ENCODE measurements at regions not wholly inside any gene's neighbourhood (a gene's known extent, or its start where the extent isn't known, plus 50 kb on each side); places are given as distances from the start of the nearest gene placed in this dataset.

- no peaks in the 10 kb centered on the region for H3K4me1 ChIP-seq (ENCODE audit: control insufficient read depth in 1 of 2, insufficient read depth in 2 of 2, low read length in 2 of 2)
- H3K9ac ChIP-seq (ENCODE audit: low read length): no peak overlapping the region
- no peak overlapping the region for H3K23ac ChIP-seq (ENCODE audit: low read length)
- no peaks in the 10 kb centered on the region for H3K79me1 ChIP-seq (ENCODE audit: low read length)
- no peak overlapping the region for H4K91ac ChIP-seq (ENCODE audit: low read depth, low read length)
- no CpG with 5 or more reads among the region's 1 CpG for WGBS (ENCODE audit: extremely low coverage, insufficient coverage, insufficient read length)
- no peak overlapping the region for H3K27ac ChIP-seq (ENCODE audit: low read depth, low read length)
- H2BK12ac ChIP-seq (ENCODE audit: low read length): no peak overlapping the region
- H3K14ac ChIP-seq (ENCODE audit: low read length): no peak overlapping the region
- H4K8ac ChIP-seq (ENCODE audit: low read depth, low read length): no peak overlapping the region
- H3K27me3 ChIP-seq (ENCODE audit: insufficient read depth, low read length): no peaks in the 10 kb centered on the region
- no peak overlapping the region for H3K4me3 ChIP-seq (ENCODE audit: low read depth, low read length)
- no peak for DNase-seq
- no peaks in the 10 kb centered on the region for H3K9me3 ChIP-seq (ENCODE audit: insufficient read depth, low read depth, low read length)
- no peak overlapping the region for H3K4ac ChIP-seq (ENCODE audit: low read depth, low read length)
- no peaks in the 10 kb centered on the region for H3K79me2 ChIP-seq (ENCODE audit: control insufficient read depth, insufficient read depth, low read length, poor library complexity)
- no peak overlapping the region for H2AFZ ChIP-seq (ENCODE audit: insufficient read depth, low read length, poor library complexity)
- H3K36me3 ChIP-seq (ENCODE audit: control insufficient read depth in 1 of 2, insufficient read depth in 2 of 2, low read length in 2 of 2): no peaks in the 10 kb centered on the region
- no peak overlapping the region for H3K18ac ChIP-seq (ENCODE audit: low read length)
- H4K12ac ChIP-seq (ENCODE audit: low read depth, low read length): no peak overlapping the region
- no peak overlapping the region for H2BK5ac ChIP-seq (ENCODE audit: low read depth, low read length, poor library complexity)
- H2AK5ac ChIP-seq (ENCODE audit: low read length): no peak overlapping the region
- H2BK120ac ChIP-seq (ENCODE audit: insufficient read depth, low read length, poor library complexity): no peak overlapping the region
- no peak overlapping the region for H3K4me2 ChIP-seq (ENCODE audit: low read length)
Observed at GRCh38 chr2:150232321-150232720, 255.1 kb downstream of the RND3 start.

GRCh38 chr2:150230616-150231015, 256.9 kb downstream of the RND3 start:
- H4K91ac ChIP-seq (ENCODE audit: low read depth, low read length): no peak overlapping the region

GRCh38 chr2:150230004-150230403, 257.5 kb downstream of the RND3 start:
- no CpG with 5 or more reads among the region's 1 CpG for WGBS (ENCODE audit: extremely low coverage, insufficient coverage, insufficient read length)
- H3K4me1 ChIP-seq (ENCODE audit: control insufficient read depth in 1 of 2, insufficient read depth in 2 of 2, low read length in 2 of 2): no peaks in the 10 kb centered on the region
- no peak overlapping the region for H3K27ac ChIP-seq (ENCODE audit: low read depth, low read length)
- H3K36me3 ChIP-seq (ENCODE audit: control insufficient read depth in 1 of 2, insufficient read depth in 2 of 2, low read length in 2 of 2): no peaks in the 10 kb centered on the region
- no peak overlapping the region for H3K18ac ChIP-seq (ENCODE audit: low read length)
- no peak overlapping the region for H4K91ac ChIP-seq (ENCODE audit: low read depth, low read length)
- no peak overlapping the region for H4K8ac ChIP-seq (ENCODE audit: low read depth, low read length)
- no peaks in the 10 kb centered on the region for H3K79me1 ChIP-seq (ENCODE audit: low read length)
- H2AK5ac ChIP-seq (ENCODE audit: low read length): no peak overlapping the region
- no peaks in the 10 kb centered on the region for H3K9me3 ChIP-seq (ENCODE audit: insufficient read depth, low read depth, low read length)
- H3K4me3 ChIP-seq (ENCODE audit: low read depth, low read length): no peak overlapping the region
- H3K4me2 ChIP-seq (ENCODE audit: low read length): no peak overlapping the region
- H2AFZ ChIP-seq (ENCODE audit: insufficient read depth, low read length, poor library complexity): no peak overlapping the region
- H3K79me2 ChIP-seq (ENCODE audit: control insufficient read depth, insufficient read depth, low read length, poor library complexity): no peaks in the 10 kb centered on the region
- H3K4ac ChIP-seq (ENCODE audit: low read depth, low read length): no peak overlapping the region
- no peak overlapping the region for H2BK5ac ChIP-seq (ENCODE audit: low read depth, low read length, poor library complexity)
- H2BK12ac ChIP-seq (ENCODE audit: low read length): no peak overlapping the region
- H3K27me3 ChIP-seq (ENCODE audit: insufficient read depth, low read length): no peaks in the 10 kb centered on the region
- no peak overlapping the region for H2BK120ac ChIP-seq (ENCODE audit: insufficient read depth, low read length, poor library complexity)
- H3K9ac ChIP-seq (ENCODE audit: low read length): no peak overlapping the region
- H4K12ac ChIP-seq (ENCODE audit: low read depth, low read length): no peak overlapping the region
- no peak for DNase-seq
- H3K14ac ChIP-seq (ENCODE audit: low read length): no peak overlapping the region
- H3K23ac ChIP-seq (ENCODE audit: low read length): no peak overlapping the region

More at GRCh38 chr2:150230616-150231015, 256.9 kb downstream of the RND3 start:
- Histone ChIP-seq H4K12ac (ENCODE audit: low read depth, low read length) (no peak overlapping the region), H3K9ac (ENCODE audit: low read length) (no peak overlapping the region), H3K79me2 (ENCODE audit: control insufficient read depth, insufficient read depth, low read length, poor library complexity) (no peaks in the 10 kb centered on the region), H3K9me3 (ENCODE audit: insufficient read depth, low read depth, low read length) (no peaks in the 10 kb centered on the region), H2AFZ (ENCODE audit: insufficient read depth, low read length, poor library complexity) (no peak overlapping the region), H2BK12ac (ENCODE audit: low read length) (no peak overlapping the region), H3K4ac (ENCODE audit: low read depth, low read length) (no peak overlapping the region), H3K18ac (ENCODE audit: low read length) (no peak overlapping the region), H3K23ac (ENCODE audit: low read length) (no peak overlapping the region), H3K4me2 (ENCODE audit: low read length) (no peak overlapping the region), H2BK120ac (ENCODE audit: insufficient read depth, low read length, poor library complexity) (no peak overlapping the region), H4K8ac (ENCODE audit: low read depth, low read length) (no peak overlapping the region), H3K79me1 (ENCODE audit: low read length) (no peaks in the 10 kb centered on the region), H2AK5ac (ENCODE audit: low read length) (no peak overlapping the region), H2BK5ac (ENCODE audit: low read depth, low read length, poor library complexity) (no peak overlapping the region), H3K36me3 (ENCODE audit: control insufficient read depth in 1 of 2, insufficient read depth in 2 of 2, low read length in 2 of 2) (no peaks in the 10 kb centered on the region), H3K27ac (ENCODE audit: low read depth, low read length) (no peak overlapping the region), H3K4me1 (ENCODE audit: control insufficient read depth in 1 of 2, insufficient read depth in 2 of 2, low read length in 2 of 2) (no peaks in the 10 kb centered on the region), H3K14ac (ENCODE audit: low read length) (no peak overlapping the region), H3K4me3 (ENCODE audit: low read depth, low read length) (no peak overlapping the region), H3K27me3 (ENCODE audit: insufficient read depth, low read length) (no peaks in the 10 kb centered on the region)
- DNase-seq: no peak
- WGBS (ENCODE audit: extremely low coverage, insufficient coverage, insufficient read length): no CpG with 5 or more reads among the region's 1 CpG

GRCh38 chr2:150228936-150229335, 258.5 kb downstream of the RND3 start:
- Histone ChIP-seq H4K91ac (ENCODE audit: low read depth, low read length) (no peak overlapping the region), H3K79me2 (ENCODE audit: control insufficient read depth, insufficient read depth, low read length, poor library complexity) (no peaks in the 10 kb centered on the region), H3K23ac (ENCODE audit: low read length) (no peak overlapping the region), H3K27ac (ENCODE audit: low read depth, low read length) (no peak overlapping the region), H3K36me3 (ENCODE audit: control insufficient read depth in 1 of 2, insufficient read depth in 2 of 2, low read length in 2 of 2) (no peaks in the 10 kb centered on the region), H3K79me1 (ENCODE audit: low read length) (no peaks in the 10 kb centered on the region), H3K4ac (ENCODE audit: low read depth, low read length) (no peak overlapping the region), H3K18ac (ENCODE audit: low read length) (no peak overlapping the region), H4K8ac (ENCODE audit: low read depth, low read length) (no peak overlapping the region), H3K14ac (ENCODE audit: low read length) (no peak overlapping the region), H2AFZ (ENCODE audit: insufficient read depth, low read length, poor library complexity) (no peak overlapping the region), H3K27me3 (ENCODE audit: insufficient read depth, low read length) (no peaks in the 10 kb centered on the region), H3K4me1 (ENCODE audit: control insufficient read depth in 1 of 2, insufficient read depth in 2 of 2, low read length in 2 of 2) (no peaks in the 10 kb centered on the region), H2BK5ac (ENCODE audit: low read depth, low read length, poor library complexity) (no peak overlapping the region), H3K9me3 (ENCODE audit: insufficient read depth, low read depth, low read length) (no peaks in the 10 kb centered on the region), H2BK12ac (ENCODE audit: low read length) (no peak overlapping the region), H2BK120ac (ENCODE audit: insufficient read depth, low read length, poor library complexity) (no peak overlapping the region), H3K4me2 (ENCODE audit: low read length) (no peak overlapping the region), H3K9ac (ENCODE audit: low read length) (no peak overlapping the region), H4K12ac (ENCODE audit: low read depth, low read length) (no peak overlapping the region), H2AK5ac (ENCODE audit: low read length) (no peak overlapping the region), H3K4me3 (ENCODE audit: low read depth, low read length) (no peak overlapping the region)
- DNase-seq: no peak
- no CpG with 5 or more reads among the region's 1 CpG for WGBS (ENCODE audit: extremely low coverage, insufficient coverage, insufficient read length)
